ENCODE measurements at regions not wholly inside any gene's neighbourhood (a gene's known extent, or its start where the extent isn't known, plus 50 kb on each side); places are given as distances from the start of the nearest gene placed in this dataset.

GRCh38 chr13:33891196-33891742 is 73.3 kb downstream of the RFC3 start:
- no peak for DNase-seq

- no peak for DNase-seq
Measured at GRCh38 chr13:33893559-33893958, 75.6 kb downstream of the RFC3 start.

- no peak for DNase-seq
Measured at GRCh38 chr13:33904431-33904830, 86.5 kb downstream of the RFC3 start.

GRCh38 chr13:33908116-33908515 is 90.2 kb downstream of the RFC3 start:
- no peak for DNase-seq

DNA sequence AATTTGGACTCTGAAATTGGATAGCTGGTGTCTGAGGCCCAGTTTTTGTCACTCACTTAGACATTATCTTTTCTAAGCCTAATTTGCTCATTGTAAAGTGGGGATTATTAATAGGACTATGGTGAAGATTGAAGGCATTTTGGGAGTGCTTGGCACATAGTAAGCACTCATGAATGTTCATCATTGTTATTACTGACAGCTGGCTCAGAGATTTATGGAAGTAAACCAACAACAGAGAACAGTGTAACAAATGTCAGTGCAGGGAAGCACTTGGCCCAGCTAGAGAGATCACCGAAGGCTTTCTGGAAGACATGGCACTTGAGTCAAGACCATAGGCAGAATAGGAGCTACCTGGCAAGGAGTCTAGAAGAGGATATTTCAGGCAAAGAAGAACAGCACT is 92.3 kb downstream of the RFC3 start:
- no peak for DNase-seq

- DNase-seq, result no peak
Measured at GRCh38 chr13:33911521-33911920, 93.6 kb downstream of the RFC3 start.

- no peak for DNase-seq
Measured at GRCh38 chr13:33913829-33914228, 95.9 kb downstream of the RFC3 start.

GRCh38 chr13:33917190-33917589 is 99.2 kb downstream of the RFC3 start:
- DNase-seq, result no peak

- no peak for DNase-seq
Measured at GRCh38 chr13:33918199-33918932, 100.4 kb downstream of the RFC3 start.

- no peak for DNase-seq
Measured at GRCh38 chr13:33919120-33919519, 101.2 kb downstream of the RFC3 start.

DNA sequence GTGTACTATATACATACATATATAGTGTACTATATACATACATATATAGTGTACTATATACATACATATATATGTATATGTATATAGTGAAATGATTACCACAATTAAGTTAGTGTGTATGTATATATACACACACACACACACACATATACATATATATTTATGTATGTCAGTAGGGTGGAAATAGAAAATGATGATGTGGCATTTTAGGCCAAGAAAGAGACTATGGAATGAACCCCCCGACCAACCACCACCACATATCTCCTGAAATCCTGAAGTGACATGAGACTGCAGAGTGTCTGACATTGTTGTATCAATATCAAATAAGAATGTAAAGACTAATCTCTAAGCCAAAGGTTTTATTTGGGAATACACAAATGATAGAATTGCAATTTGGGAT is 107.6 kb downstream of the RFC3 start:
- DNase-seq, result no peak

DNA sequence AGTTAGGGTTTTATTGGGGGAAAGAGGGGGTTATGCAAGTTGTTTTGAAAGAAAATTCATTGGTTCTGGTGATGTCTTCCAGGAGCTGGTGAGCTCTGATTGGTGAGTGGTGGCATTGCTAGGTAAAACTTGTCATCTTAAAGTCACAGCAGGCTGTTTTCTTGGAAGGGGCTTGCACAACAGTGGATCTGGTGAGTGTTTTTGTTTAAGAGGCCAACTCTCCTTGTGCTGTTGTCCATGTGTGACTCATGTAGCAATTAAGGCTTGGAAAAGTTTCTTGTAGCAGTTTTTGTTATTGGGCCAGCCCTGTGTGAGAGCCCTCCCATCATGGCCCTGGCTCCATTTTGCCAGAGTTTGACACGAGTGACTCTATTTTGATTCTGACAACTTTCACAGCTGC is 109.4 kb downstream of the RFC3 start:
- DNase-seq, result no peak

DNA sequence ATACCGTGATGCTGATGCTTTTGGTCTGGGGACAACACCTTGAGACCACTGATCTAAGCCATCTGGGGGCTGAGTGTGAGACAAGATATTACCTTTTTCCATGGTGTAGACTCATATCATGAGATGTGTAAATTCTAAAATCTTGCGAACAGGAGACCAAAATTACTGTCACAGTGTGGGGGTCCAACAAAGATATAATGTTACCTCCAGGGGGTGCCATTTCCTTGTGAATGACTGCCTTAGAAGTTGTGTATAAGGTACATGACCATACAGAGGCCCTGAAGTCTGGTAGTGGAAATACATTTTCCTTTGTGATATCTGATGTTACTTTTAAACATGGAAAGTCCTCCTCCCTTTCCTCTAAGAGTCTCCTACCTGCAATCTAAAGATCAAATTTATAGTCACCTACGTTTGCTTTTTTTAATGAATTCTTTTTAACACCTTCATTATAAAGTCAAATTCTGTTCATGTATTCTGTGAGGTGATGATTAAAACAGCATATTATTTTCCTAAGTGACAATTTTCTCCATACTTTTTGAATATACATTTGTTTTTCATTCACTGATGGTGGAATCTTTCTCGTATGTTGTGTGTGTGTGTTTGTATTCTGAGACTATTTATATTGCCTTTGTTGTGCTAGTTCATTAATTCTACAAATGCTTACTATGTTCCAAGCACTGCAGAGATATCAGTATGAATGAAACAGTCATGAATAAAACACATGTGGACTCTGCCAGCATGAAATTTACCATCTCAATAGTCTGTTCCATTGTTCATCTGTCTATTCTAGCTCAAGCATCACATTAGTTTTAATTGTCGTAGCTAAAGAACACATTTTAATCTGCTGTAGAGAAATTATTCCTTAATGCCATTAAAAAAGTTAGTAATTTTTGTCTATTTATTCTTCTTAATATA is 113.7 kb downstream of the RFC3 start:
- DNase-seq, result no peak

- DNase-seq, result no peak
Measured at GRCh38 chr13:33932769-33933406, 114.9 kb downstream of the RFC3 start.

DNA sequence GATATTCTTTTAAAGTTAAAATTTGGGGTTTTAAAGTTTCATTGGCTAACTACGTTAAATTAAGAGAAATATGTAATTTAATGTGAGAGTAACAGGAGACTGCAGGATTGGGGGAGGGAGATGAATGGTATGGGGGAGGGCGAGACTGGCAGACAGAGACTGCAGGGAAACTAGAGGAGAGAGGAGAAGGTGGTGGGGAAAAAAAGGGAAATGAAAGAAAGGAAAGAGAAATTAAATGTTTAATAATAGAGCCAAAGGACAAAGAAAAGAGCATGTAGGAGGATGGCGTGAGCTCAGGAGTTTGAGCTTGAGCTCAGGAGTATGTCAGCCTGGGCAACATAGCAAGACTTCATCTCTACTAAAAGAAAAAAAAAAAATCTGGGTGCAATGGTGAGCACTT is 115.9 kb downstream of the RFC3 start:
- no peak for DNase-seq

DNA sequence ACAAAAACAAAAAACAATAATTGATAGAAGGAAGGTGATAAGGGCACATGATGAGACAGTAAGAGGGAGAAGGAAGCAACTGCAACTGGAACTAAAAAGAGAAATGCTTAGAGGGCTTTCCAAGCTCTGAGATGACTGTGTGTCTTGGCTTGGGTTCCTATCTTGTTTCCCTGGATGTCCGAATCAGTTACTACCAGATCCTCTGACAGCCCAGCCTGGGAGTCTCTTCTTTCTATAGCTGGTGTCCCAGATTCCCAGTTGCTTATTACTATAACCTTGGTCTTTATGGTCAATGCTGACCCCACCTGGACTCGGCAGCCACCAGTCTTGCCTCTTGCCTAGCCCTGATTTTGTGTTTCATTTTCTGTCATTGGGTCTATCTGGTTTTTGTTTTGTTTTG is 116.4 kb downstream of the RFC3 start:
- DNase-seq, result no peak

GRCh38 chr13:33934951-33935371 is 117.0 kb downstream of the RFC3 start:
- DNase-seq, result no peak

DNA sequence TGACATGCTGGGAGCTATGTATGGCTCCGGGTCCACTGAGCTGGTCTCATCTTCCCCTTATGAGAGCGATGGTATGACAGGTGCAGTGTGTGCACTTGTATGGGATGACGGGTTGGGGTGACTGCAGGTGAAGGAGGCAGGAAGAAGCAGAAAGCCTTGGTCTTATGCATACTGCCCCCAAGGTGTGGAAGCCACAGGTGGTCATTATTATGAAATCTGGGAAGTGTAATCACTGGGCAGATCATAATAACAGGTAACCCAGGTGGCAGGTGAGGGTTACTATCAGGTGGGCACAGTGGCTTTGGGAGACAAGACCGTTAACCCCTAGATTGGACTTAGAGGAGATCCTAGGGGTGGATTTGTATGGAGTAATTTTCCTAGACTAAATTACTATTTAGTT is 118.0 kb downstream of the RFC3 start:
- DNase-seq, result no peak

- no peak for DNase-seq
Measured at GRCh38 chr13:33937373-33938098, 119.6 kb downstream of the RFC3 start.

GRCh38 chr13:33940256-33940655 is 122.3 kb downstream of the RFC3 start:
- no peak for DNase-seq

- no peak for DNase-seq
Measured at GRCh38 chr13:33940898-33941297, 122.9 kb downstream of the RFC3 start.

- DNase-seq, result no peak
Measured at GRCh38 chr13:33945477-33945876, 127.5 kb downstream of the RFC3 start.

DNA sequence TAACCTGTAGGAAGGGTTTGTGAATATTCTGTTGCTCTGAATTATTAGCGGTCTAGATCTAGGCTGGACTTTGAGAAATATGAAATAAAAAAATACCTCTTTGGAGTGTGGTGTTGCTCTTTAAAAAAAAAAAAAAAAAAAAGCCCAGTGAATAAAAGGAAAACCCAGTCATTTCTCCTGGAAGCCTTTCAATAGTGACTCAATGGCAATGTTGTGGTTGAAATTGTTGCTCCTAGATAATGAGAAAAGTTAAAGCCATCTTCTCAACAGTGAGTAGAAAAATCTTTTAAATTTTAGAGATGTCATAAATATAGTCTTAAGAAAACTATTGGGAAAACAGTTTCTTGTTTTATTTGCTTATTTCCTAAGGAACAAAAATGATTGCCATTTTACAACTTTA is 135.3 kb downstream of the RFC3 start:
- no peak for DNase-seq
